Glutamatergic neuron (in vitro differentiated cells): ENCODE measurements at regions not wholly inside any gene's neighbourhood (a gene's known extent, or its start where the extent isn't known, plus 50 kb on each side); places are given as distances from the start of the nearest gene placed in this dataset.

Experiments
- DNase-seq: peaks from one replicate; pipeline ENCODE4 v3.0.0; 2022
- H3K27ac Mint-ChIP-seq: one replicate; pipeline ENCODE4 v1.8.0; 2020; ENCODE audit warnings: mild to moderate bottlenecking, mixed read lengths, inconsistent platforms; ENCODE audit not compliant: unreplicated experiment
- H3K27me3 Mint-ChIP-seq: one replicate; pipeline ENCODE4 v1.8.0; 2020; ENCODE audit warnings: mild to moderate bottlenecking, moderate library complexity, mixed read lengths, inconsistent platforms; ENCODE audit not compliant: unreplicated experiment
- H3K36me3 Mint-ChIP-seq: one replicate; pipeline ENCODE4 v1.8.0; 2020; ENCODE audit warnings: mild to moderate bottlenecking, mixed read lengths, inconsistent platforms; ENCODE audit not compliant: unreplicated experiment
- H3K4me1 Mint-ChIP-seq: one replicate; pipeline ENCODE4 v1.8.0; 2020; ENCODE audit warnings: mild to moderate bottlenecking, low read depth, mixed read lengths, inconsistent platforms; ENCODE audit not compliant: unreplicated experiment
- H3K4me3 Mint-ChIP-seq: one replicate; pipeline ENCODE4 v1.8.0; 2020; ENCODE audit warnings: mild to moderate bottlenecking, mixed read lengths, inconsistent platforms; ENCODE audit not compliant: unreplicated experiment
- H3K9me3 Mint-ChIP-seq: one replicate; pipeline ENCODE4 v1.8.0; 2020; ENCODE audit warnings: mild to moderate bottlenecking, moderate library complexity, mixed read lengths, inconsistent platforms; ENCODE audit not compliant: unreplicated experiment
- TF ChIP-seq, protein P1 (sequence below): fragments of 200-600 bp; sonication (generic); IDR thresholded peaks from one replicate; pipeline ENCODE4 v1.5.0; 2021; ENCODE audit not compliant: partially characterized antibody, unreplicated experiment

DNA sequence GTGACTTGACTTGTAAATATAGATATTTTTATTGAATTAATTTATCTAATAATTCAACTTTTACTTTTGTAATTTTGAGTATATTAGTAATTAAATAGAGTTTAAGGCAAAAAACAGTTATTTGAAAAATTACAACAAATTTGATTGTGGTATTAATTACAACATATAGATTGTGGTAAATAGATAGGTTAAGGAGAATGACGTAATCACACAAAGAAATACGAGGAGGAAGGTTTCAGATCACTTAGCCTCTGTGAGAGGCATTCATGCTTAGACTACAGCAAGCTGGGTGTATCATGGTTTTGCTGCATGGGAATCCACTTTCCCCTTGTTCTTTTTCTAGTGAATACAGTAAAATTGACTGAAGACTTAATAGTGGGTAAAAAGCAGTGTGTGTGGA lies 878.4 kb upstream of the EDIL3 start:
- H3K4me1 Mint-ChIP-seq = no peaks in the 10 kb centered on the region
- H3K27me3 Mint-ChIP-seq = no peaks in the 10 kb centered on the region
- no peaks in the 10 kb centered on the region for H3K36me3 Mint-ChIP-seq
- TF ChIP-seq, protein P1, sequence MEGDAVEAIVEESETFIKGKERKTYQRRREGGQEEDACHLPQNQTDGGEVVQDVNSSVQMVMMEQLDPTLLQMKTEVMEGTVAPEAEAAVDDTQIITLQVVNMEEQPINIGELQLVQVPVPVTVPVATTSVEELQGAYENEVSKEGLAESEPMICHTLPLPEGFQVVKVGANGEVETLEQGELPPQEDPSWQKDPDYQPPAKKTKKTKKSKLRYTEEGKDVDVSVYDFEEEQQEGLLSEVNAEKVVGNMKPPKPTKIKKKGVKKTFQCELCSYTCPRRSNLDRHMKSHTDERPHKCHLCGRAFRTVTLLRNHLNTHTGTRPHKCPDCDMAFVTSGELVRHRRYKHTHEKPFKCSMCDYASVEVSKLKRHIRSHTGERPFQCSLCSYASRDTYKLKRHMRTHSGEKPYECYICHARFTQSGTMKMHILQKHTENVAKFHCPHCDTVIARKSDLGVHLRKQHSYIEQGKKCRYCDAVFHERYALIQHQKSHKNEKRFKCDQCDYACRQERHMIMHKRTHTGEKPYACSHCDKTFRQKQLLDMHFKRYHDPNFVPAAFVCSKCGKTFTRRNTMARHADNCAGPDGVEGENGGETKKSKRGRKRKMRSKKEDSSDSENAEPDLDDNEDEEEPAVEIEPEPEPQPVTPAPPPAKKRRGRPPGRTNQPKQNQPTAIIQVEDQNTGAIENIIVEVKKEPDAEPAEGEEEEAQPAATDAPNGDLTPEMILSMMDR = no peak
- no peak overlapping the region for H3K4me3 Mint-ChIP-seq
- DNase-seq = no peak
- H3K9me3 Mint-ChIP-seq = no peaks in the 10 kb centered on the region
- H3K27ac Mint-ChIP-seq = no peak overlapping the region

DNA sequence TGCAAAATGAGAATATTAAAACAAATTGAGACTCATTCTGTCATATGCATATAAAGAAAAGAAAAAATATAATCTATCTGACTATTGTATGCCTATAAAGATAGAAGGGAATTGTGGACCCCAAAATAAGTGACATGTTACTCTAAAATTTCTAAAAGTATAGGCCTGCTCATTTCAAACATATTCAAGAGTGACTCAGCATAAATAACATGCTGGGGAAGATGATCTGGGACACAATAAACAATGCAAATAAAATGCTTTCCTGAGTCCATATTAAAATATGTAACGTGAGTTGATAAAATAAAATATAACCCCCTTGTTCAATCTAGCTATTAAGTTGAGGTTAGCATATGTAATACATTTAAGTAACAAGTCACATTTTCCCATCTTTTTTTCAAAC lies 882.0 kb upstream of the EDIL3 start:
- Mint-ChIP-seq H3K27me3 (no peaks in the 10 kb centered on the region), H3K4me3 (no peak overlapping the region), H3K27ac (no peak overlapping the region), H3K4me1 (no peaks in the 10 kb centered on the region), H3K9me3 (no peaks in the 10 kb centered on the region), H3K36me3 (no peaks in the 10 kb centered on the region)
- DNase-seq = no peak
- TF ChIP-seq, protein P1 = no peak

DNA sequence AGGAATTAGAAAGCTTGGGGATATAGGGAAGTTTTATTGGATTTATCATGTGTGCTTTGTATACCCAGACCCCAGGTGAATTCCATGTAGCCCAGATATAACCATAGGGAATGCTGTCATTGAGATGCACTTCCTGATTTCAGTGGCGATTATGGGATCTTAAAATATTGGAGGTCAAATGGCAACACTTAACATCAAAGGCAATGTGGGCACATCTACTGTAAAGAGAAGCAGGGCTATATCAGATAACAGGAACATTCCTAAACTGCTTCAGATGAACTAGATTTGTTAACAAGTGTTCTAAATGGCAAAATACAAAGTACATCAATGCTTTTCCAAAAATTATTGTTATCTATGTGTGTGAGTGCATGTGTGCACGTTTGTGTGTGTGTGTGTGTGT lies 883.5 kb upstream of the EDIL3 start:
- TF ChIP-seq, protein P1 = no peak
- no peaks in the 10 kb centered on the region for H3K9me3 Mint-ChIP-seq
- no peaks in the 10 kb centered on the region for H3K4me1 Mint-ChIP-seq
- H3K4me3 Mint-ChIP-seq = no peak overlapping the region
- DNase-seq = no peak
- no peaks in the 10 kb centered on the region for H3K36me3 Mint-ChIP-seq
- H3K27ac Mint-ChIP-seq = no peak overlapping the region
- H3K27me3 Mint-ChIP-seq = no peaks in the 10 kb centered on the region

GRCh38 chr5:85278193-85278592 lies 893.5 kb upstream of the EDIL3 start:
- TF ChIP-seq, protein P1 = no peak
- DNase-seq = no peak
- Mint-ChIP-seq H3K4me1 (no peaks in the 10 kb centered on the region), H3K36me3 (no peaks in the 10 kb centered on the region), H3K4me3 (no peak overlapping the region), H3K9me3 (no peaks in the 10 kb centered on the region), H3K27me3 (no peaks in the 10 kb centered on the region), H3K27ac (no peak overlapping the region)

- H3K9me3 Mint-ChIP-seq = peaks cover 2% of the 10 kb centered on the region
- H3K36me3 Mint-ChIP-seq = no peaks in the 10 kb centered on the region
- H3K4me3 Mint-ChIP-seq = no peak overlapping the region
- H3K27me3 Mint-ChIP-seq = no peaks in the 10 kb centered on the region
- H3K27ac Mint-ChIP-seq = no peak overlapping the region
- no peaks in the 10 kb centered on the region for H3K4me1 Mint-ChIP-seq
- TF ChIP-seq, protein P1 = no peak
- no peak for DNase-seq
Observed at GRCh38 chr5:85288914-85289313, 904.2 kb upstream of the EDIL3 start.
